Activated CD4-positive, alpha-beta T cell treated with anti-CD3 and anti-CD28 coated beads for 48 hours (primary cell): ENCODE measurements at regions not wholly inside any gene's neighbourhood (a gene's known extent, or its start where the extent isn't known, plus 50 kb on each side); places are given as distances from the start of the nearest gene placed in this dataset.
"Not testable (repeated sequence)": the region's sequence is repeated elsewhere in the genome, so short reads cannot be mapped to it uniquely, and the experiment has no call there.

Source experiments
- DNase-seq: peaks from one replicate; pipeline ENCODE4 v3.0.0-alpha.2; 2020

DNA sequence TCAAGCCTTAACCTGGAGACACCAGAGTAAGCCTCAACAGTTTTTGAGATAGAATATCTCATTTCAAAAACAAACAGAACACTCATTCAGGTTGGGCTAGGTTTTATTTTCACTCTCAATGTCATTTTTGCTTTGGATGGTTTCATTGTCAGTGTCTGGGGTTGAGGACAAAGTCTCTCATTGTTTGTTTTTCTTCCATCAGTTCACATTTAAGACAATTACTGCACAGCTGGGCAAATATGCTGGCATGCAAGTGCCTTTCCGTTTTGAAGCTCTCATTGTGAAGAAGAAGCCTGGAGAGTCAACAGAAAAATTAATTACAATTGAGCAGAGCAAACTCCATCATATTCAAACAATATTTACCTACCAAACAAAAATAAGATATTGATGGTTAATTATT is 1050.0 kb downstream of the TBL1XR1 start:
- no peak for DNase-seq

DNA sequence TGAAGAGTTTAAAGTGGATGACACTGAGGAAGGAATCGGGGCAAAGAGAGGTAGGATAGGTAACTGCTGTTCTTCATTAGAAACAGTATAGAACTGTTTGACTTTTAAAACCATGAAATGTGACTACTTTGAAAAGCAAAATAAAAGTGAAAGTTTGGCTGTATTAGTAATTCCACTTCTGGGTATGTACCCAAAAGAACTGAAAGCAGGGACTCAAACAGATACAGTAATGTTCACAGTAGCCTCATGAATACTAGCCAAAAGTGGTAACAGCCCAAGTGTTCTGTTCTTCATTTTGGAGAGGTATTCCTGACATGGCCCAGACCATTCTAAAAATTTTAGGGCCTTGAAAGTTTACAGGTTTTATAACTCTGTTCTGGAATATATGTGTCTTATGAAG is 1055.4 kb downstream of the TBL1XR1 start:
- no peak for DNase-seq

DNA sequence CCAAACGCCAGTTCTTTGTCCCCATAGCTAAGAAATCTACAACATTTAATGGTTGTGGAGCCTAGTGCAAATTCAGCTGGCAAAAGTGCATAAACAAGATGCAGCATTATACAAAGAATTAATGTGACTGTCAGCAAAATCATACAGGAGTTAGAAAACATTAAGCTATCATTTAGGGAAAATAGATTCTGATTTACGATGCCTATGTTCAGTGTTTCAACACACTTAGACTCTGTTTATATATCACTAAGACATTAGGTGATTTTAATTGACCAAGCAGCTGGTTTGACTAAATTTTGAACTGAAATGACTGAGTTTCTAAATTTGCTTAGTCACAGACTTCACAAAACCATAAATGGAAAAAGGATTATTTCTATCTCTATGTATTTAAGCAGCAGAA is 1076.8 kb downstream of the TBL1XR1 start:
- DNase-seq: no peak

DNA sequence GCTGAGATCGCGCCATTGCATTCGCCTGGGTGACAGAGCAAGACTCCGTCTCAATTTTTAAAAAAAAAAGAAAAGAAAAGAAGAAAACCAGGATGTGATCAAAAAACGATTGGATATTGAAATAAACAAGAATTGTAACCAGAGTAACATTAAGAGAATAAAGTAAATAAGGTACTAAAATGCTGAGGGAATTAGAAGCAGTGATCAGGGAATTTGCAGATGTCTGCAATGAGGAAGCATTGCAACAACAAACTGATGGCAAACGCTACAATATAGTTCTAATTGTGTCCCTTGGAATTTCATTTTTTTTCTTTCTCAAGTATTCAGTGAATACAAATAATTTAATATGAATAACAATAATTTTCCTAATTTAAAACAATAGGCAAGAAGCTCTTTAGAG is 1077.5 kb downstream of the TBL1XR1 start:
- no peak for DNase-seq

DNA sequence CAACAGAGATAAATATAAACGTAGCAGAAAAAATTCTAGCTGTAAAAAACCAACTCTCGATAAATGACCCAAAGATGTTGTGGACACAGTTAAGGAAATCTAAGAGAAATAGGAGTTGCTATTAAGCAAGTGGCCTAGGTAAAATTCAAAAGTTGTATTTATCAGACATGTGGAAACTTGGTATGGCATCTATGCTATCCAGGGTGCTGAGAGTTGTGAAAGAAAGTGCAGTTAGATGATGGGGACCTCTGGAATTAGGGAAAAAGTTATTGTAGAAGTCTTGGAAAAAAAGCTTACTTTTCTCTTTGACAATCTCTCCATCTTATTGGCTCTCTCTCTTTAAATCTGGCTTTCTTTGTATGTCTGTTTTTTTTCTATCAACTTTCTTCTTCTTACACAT is 1090.9 kb downstream of the TBL1XR1 start:
- no peak for DNase-seq

DNA sequence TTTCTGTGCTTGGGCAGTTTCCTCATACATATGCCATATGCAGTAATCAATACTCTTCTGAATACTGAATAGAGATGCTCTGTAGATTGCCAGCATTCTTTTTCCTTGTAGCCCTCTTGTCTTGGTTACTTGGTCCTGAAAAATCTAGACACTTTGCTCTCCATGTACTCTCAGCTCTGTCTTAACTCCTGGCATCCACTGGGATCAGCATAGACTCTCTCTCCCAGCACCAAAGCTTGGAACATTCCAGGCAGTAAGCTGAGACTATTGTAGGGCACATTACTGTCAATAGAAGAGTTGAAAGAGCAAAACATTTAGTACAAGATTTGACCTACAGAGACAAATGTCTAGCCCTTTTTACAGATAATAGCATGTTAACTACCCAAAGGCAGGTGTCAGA is 1100.3 kb downstream of the TBL1XR1 start:
- DNase-seq: no peak

DNA sequence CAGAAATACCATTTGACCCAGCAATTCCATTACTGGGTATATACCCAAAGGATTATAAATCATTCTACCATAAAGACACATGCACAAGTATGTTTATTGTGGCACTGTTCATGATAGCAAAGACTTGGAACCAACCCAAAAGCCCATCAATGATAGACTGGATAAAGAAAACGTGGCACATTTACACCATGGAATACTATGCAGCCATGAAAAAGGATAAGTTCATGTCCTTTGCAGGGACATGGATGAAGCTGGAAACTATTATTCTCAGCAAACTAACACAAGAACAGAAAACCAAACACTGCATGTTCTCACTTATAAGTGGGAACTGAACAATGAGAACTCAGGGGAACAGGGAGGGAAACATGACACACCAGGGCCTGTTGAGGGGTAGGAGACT is 1103.4 kb downstream of the TBL1XR1 start:
- not testable (repeated sequence) for DNase-seq

DNA sequence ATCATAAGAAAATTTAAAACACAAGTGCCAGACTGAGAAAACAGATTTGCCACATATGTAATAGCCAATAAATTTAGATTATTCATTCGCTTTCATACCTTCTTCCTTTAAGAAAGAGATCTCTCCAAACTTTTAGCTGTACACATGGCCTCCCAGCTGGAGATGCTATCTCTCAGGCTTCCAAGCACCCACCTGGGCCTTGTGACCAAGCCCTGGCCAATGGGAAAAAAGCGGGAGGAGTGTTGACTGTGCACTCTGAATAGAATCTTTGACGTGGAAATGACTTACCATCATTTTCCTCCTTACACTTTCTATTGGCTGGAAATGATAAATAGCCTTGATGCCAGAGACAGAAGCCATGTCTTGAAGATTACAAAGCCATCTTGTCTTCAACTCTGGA is 1106.6 kb downstream of the TBL1XR1 start:
- no peak for DNase-seq

DNA sequence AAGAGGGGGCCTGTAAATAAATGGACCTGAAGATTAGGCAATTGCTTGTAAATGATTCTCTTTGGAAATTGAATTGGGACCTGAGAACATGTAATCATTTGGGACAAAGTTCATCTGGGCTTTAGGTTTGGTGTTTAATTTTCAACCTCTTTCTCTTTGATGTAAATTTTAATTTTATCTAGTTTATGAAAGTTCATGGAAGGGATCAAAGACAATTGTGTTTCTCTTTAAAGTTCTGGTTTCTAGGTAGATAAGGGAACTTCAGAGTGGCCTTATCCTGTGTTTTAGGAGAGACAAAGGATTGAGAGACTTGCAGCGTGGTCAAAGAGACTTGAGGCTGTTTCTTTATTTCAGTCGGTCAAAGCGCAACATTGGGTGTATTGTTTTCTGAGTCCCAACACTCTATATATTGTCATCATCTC is 1108.3 kb downstream of the TBL1XR1 start:
- no peak for DNase-seq

DNA sequence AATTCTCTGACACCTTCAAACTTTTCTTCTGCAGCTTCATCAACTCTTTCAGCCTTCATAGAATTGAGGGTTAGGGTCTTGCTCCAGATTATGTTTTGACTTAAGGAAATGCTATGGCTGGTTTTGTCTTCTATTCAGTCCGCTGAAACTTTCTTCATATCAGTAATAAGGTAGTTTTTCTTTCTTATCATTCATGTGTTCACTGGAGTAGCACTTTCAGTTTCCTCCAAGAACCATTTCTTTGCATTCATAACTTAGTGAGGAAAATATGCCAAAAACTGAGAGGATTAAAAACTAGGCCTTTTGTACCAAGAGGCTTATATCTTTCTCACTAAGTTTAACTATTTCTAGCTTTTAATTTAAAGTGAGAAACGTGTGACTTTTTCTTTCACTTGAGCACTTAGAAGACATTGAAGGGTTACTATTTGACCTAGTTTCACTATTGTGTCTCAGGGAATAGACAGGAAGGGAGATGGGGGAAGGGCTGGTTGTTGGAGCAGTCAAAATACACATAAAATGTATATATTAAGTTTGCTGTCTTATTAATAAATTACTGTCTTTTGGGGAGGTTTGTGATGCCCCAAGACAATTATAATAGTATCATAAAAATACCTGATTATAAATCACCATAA is 1110.1 kb downstream of the TBL1XR1 start:
- DNase-seq: no peak

DNA sequence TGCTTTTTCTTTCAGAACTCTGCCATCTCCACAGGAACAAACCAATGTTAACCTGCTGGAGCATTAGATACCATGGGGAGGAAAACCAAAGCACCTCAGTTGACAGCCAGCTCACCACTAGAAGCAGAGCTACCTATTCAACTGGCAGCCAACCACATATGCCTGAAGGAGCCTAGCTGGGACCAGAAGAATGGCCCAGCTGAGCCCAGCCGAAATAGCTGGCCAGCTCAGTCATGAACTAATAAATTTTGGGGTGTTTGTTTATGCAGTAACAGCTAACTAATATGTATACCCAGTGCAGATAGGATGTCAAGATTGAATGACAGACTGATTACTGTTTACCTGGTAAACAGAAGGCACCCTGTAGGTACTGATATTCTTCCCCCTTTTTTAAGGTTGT is 1117.5 kb downstream of the TBL1XR1 start:
- no peak for DNase-seq

DNA sequence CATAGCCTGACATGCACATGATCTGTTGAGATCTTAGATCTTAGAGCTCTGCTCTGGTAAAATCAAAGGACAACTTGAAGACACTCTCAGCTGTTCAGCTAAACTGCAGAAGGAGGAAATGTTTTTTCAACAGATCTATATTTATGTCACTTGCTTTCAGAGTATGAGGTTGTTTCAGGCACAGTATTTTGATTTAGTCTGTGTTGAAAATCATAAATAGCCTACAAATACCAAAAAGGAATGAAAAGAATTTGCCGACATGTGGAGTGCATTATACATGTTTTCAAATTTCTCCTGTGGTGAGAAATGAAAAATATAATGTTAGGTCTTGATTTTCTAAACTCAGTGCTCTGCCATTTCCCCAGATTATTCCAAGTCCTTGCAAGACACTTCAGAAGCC is 1118.4 kb downstream of the TBL1XR1 start:
- no peak for DNase-seq

DNA sequence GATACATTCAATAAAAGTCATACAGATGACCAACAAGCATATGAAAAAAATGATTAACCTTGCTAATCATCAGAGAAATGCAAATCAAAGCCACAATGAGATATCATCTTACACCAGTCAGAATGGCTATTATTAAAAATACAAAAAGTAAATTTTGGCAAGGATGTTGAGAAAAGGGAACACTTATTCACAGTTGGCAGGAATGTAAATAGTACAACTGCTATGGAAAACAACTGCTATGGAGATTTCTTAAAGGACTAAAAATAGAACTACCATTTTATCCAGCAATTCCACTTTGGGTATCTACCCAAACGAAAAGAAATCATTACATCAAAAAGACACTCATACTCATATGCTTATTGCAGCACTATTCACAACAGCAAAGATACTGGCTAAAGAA is 1121.8 kb downstream of the TBL1XR1 start:
- DNase-seq: no peak

DNA sequence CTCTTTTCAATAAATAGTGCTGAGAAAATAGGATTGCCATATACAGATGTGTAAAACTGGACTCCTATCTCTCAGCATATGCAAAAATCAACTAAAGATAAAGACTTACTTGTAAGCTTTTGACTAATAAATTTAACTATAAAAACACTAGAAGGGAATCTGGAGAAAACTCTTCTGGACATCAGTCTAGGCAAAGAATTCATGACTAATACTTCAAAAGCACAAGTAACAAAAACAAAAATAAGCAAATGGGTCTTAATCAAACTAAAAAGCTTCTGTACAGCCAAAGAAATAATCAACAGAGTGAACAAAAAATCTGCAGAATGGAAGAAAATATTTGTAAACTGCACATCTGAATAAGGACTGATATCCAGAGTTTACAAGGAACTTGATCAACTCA is 1122.2 kb downstream of the TBL1XR1 start:
- DNase-seq: no peak

DNA sequence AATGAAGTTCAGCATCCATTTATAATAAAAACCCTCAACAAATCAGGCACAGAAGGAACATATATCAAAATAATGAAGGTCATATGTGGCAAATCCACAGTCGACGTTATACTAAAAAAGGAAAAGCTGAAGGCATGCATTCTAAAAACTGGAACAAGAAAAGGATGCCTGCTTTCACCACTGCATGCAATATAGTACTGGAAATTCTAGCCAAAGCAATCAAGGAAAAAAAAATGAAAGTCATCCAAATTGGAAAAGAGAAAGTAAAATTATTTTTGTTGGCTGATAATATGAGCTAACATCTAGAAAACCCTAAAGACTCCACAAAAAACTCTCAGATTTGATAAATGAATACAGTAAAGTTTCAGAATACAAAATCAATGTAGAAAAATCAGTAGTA is 1123.2 kb downstream of the TBL1XR1 start:
- no peak for DNase-seq

DNA sequence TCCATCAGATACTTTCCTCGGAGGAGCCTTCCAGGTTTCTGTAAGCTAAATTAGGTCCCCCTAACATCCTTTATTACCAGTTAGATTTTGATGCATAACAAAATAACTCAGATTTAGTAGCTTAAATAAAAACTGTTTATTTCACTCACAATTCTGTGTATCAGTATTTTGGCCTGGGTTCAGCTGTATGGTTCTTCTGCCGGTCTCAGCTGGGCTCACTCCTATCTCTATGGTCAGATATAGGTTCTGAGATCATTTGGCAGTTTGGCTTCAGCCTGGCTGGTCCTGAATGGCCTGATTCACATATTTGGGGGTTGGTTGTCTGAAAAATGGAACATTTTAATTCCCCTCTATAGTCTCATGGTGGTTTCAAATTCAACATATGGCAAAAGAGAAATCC is 1125.3 kb downstream of the TBL1XR1 start:
- no peak for DNase-seq

DNA sequence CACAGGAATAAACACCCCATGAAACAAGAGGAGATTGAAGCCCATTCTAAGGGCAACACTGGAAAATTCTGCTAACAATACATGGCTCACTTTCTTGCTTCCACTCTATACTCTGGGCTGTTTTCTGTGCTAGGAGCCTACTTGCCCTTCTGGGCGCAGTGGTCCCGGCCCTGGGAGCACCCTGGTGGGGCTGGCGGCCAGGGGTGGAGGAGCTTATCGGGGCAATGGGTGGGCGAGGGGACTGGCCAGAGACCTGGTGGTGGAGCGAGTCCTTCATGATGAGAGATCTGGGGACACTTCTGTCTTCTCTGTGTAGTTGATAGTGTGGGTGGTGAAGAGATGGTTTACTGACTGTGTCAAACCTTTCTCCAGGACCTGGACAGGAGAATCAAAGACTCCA is 1128.5 kb downstream of the TBL1XR1 start:
- DNase-seq: no peak

DNA sequence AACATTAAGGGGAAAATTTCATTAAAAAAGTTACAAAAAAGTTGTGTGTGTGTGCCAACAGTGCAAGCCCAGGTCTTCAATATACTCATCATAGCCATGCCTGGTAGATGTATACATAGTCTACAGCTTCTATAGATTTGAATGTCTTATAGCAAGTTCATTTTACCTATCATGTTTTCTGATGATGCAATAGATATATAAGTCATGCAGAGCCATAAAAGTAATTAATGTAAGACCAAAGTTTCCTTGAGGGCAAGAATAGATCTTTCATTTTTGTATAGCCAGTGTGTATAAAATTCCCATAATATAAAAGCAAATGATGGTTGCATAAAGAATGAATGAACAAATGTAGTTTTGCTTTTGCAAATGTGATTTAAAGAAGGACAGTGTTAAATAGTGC is 1138.4 kb downstream of the TBL1XR1 start:
- no peak for DNase-seq

DNA sequence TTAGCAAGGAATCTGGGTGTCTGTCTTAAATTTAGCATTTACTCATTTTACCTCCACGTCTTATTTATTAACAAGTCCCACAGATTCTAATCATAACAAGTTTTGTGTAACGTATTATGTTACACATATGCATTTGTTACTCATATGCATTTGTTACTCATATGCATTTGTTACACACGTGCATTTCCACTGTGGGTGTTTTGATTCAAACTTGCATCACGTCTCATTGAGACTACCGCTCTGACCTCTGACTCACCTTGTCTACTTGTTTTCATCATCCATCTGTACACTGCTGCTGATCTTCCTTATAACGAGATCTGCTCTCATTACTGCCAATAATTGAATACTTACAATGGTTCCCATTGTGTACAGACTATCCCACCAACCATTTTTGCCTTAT is 1141.4 kb downstream of the TBL1XR1 start:
- DNase-seq: no peak

DNA sequence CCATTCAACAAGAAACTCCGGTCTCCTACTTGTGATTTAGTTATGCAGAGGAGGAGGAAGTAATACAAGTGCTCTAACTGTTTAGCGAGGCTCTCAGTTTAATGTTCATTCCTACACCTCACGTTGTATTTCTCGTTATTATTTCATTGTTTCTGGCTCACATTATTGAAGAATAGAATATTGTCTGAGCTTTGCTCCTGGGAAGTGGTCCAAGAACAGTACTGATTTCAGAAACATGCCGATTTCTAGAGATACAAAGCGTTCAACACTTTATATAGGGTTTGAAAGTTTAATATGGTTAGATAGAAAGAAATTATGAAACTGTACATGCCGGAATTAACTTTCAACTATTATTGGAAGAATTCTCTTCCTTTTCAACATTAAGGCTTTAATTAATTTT is 1145.5 kb downstream of the TBL1XR1 start:
- no peak for DNase-seq

DNA sequence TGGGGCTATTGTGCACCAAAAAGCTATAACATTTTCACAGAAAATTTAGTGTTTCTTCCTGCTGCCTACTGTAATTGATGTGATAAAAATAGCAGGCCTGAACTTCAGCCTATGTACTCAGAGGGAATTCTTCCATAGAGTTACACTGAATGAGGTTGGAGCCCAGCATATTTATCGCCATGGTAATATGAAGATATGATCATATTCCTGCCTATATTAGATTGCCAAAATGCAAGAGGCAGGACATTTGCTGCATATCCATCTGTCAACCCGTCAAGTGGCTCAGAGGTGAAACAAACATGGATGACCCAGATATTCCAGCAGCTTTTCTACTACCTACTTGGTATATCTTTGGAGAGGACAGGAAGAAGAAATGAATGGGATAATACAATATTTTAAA is 1150.6 kb downstream of the TBL1XR1 start:
- no peak for DNase-seq

DNA sequence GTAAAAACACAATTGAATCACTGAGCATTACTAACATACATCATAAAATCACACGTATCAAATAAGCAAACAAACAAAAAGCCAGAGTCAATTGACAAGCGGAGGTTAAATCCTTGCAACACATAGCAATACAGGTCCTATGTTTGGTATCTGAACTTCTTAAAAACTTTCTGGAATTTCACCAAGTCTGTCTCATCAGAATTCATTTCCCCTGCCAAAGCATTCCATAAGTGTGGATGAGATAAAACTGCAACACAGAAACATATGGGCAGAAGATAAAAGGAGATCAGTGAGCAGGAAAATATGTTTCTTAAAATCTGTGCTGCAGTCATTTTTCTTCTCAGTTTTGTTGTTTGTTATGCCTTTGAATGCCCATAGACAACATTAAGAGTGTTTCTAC is 1155.5 kb downstream of the TBL1XR1 start:
- DNase-seq: no peak

DNA sequence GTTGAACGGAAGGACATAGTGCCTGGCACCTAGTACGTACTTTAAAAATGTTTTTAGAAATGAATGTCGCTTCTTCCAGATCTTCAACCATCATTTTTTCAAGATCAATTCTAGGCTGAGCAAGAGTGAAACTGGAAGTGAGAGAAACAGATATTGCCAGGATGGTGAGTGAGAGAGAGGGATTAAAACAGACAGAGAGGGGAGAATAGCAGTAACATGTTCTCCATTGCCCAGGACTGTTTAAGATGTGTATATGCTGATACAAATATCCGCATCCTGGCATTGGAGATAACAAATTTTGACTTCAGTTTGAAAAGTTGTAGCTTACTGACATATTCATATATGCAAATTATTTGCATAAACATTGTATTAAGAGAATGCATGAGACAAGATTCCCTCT is 1156.1 kb downstream of the TBL1XR1 start:
- DNase-seq: no peak

DNA sequence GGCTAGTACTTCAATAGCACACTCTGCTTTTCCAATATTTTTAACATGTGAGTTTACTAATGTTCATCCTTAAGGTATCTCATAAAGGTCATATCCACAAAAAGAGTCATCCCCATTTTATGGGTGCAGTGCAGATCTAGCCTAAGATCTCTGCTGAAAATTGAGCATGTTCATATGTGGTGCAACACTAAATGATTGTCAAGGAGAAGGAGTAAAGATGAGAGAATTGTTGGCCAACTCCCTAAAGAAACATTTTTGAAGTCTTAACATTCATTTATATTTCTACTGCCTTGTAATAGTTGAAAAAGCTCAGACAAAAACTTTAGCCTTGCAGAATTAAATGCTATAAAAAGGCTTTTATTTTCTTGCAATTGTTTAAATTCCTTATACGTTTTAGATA is 1159.6 kb downstream of the TBL1XR1 start:
- DNase-seq: no peak

DNA sequence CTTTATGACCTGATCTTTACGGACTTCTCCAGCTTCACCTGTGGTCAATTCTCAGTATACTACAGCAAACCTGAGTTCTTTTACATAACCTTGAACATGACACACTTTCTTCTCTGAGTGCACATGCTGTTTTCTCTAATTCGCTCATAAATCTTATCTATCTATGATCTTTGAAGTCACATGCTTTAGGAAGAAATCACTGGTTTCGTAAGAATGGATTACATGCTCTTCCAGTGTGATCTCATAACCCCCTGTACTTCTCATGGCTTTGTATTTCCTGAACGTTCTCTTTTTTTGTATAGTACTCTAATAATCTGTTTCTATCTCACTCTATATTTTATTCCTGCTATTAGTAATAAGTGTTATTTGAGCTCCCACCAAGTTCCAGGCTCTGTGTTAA is 1165.2 kb downstream of the TBL1XR1 start:
- no peak for DNase-seq

DNA sequence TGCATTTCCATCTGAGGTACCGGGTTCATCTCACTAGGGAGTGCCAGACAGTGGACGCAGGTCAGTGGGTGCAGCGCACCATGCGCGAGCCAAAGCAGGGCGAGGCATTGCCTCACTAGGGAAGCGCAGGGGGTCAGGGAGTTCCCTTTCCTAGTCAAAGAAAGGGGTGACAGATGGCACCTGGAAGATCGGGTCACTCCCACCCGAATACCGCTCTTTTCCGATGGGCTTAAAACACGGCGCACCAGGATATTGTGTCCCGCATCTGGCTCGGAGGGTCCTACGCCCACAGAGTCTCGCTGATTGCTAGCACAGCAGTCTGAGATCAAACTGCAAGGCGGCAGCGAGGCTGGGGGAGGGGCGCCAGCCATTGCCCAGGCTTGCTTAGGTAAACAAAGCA is 1157.1 kb downstream of the NAALADL2 start:
- not testable (repeated sequence) for DNase-seq
